Mesendoderm (in vitro differentiated cells): ENCODE measurements at regions not wholly inside any gene's neighbourhood (a gene's known extent, or its start where the extent isn't known, plus 50 kb on each side); places are given as distances from the start of the nearest gene placed in this dataset.
"Not testable (repeated sequence)": the region's sequence is repeated elsewhere in the genome, so short reads cannot be mapped to it uniquely, and the experiment has no call there.

Experiments used
- DNase-seq: peaks from one replicate; pipeline ENCODE4 v3.0.0; 2013
- H2AK5ac ChIP-seq: 2 replicates; pipeline ENCODE4 v1.6.1; 2013; ENCODE audit warnings: low read length, inconsistent platforms
- H2BK120ac ChIP-seq: 2 replicates; pipeline ENCODE4 v1.6.1; 2013; ENCODE audit warnings: low read depth, mild to moderate bottlenecking, low read length, moderate library complexity, mixed read lengths
- H2BK15ac ChIP-seq: replicated peaks from 2 replicates; pipeline ENCODE4 v1.6.1; 2013; ENCODE audit warnings: low read depth, mild to moderate bottlenecking, moderate library complexity
- H2BK5ac ChIP-seq: 2 replicates; pipeline ENCODE4 v1.6.1; 2013; ENCODE audit warnings: low read length, inconsistent platforms
- H3K18ac ChIP-seq: 2 replicates; pipeline ENCODE4 v1.6.1; 2013; ENCODE audit warnings: mild to moderate bottlenecking, low read length, mixed read lengths
- H3K23ac ChIP-seq: one replicate; pipeline ENCODE4 v1.6.1; 2013; ENCODE audit warnings: low read length
- H3K27ac ChIP-seq: 2 replicates; pipeline ENCODE4 v1.5.1; 2013; ENCODE audit warnings: low read depth, mild to moderate bottlenecking, inconsistent platforms, low read length, moderate library complexity
- H3K27me3 ChIP-seq: 2 replicates; pipeline ENCODE4 v1.6.1; 2013; ENCODE audit warnings: low read length, control low read depth, mild to moderate bottlenecking, inconsistent platforms; ENCODE audit not compliant: insufficient read depth, poor library complexity
- H3K36me3 ChIP-seq: 2 replicates; pipeline ENCODE4 v1.6.1; 2013; ENCODE audit warnings: low read length, inconsistent platforms; ENCODE audit not compliant: control insufficient read depth, insufficient read depth
- H3K4ac ChIP-seq: one replicate; pipeline ENCODE4 v1.6.1; 2013; ENCODE audit warnings: low read depth, mild to moderate bottlenecking, low read length, moderate library complexity
- H3K4me1 ChIP-seq: 2 replicates; pipeline ENCODE4 v1.6.1; 2013; ENCODE audit warnings: low read depth, low read length, inconsistent platforms; ENCODE audit not compliant: control insufficient read depth
- H3K4me2 ChIP-seq: 2 replicates; pipeline ENCODE4 v1.6.1; 2013; ENCODE audit warnings: low read length
- H3K4me3 ChIP-seq: 2 replicates; pipeline ENCODE4 v1.5.1; 2013; ENCODE audit warnings: mild to moderate bottlenecking, low read length
- H3K56ac ChIP-seq: one replicate; pipeline ENCODE4 v1.6.1; 2013; ENCODE audit warnings: low read length
- H3K79me1 ChIP-seq: 2 replicates; pipeline ENCODE4 v1.6.1; 2013; ENCODE audit warnings: low read length, inconsistent platforms
- H3K79me2 ChIP-seq: 2 replicates; pipeline ENCODE4 v1.6.1; 2013; ENCODE audit warnings: mild to moderate bottlenecking, low read length; ENCODE audit not compliant: control insufficient read depth, insufficient read depth
- H3K9ac ChIP-seq: 2 replicates; pipeline ENCODE4 v1.6.1; 2013; ENCODE audit warnings: low read length, inconsistent platforms
- H4K5ac ChIP-seq: one replicate; pipeline ENCODE4 v1.6.1; 2013; ENCODE audit warnings: low read length
- H4K8ac ChIP-seq: one replicate; pipeline ENCODE4 v1.6.1; 2013; ENCODE audit warnings: low read depth, mild to moderate bottlenecking, control low read depth, low read length, moderate library complexity
- WGBS: extraction: QIAGEN DNeasy Blood & Tissue Kit; methylation state at CpG from one replicate; pipeline ENCODE4 v1.1.7; 2013; ENCODE audit warnings: low lambda C conversion rate, missing lambda C conversion rate; ENCODE audit not compliant: insufficient coverage; ENCODE audit errors: extremely low coverage; 5-methylcytosine and 5-hydroxymethylcytosine counted together

DNA sequence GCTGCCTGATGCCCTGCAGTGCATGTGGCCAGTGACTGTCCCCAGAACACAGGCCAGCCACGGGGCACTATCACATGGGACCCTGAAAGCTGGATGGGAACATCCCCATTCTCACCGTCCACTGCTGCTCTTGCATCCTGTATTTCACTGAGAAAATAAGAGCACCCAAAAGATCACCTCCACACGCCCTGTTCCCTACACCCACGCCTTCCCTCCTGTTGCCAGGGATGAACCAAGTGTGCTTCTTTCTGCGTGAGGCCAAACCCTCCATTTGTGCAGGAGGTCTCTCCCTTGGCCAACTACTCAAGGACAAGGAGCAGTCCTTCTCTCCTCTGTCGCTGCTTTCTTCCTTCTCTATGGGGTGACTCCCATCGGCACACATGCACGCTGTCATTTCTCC, 118.3 kb downstream of the LRRC37A3 start:
- not testable (repeated sequence) for H3K4me1 ChIP-seq, H3K27ac ChIP-seq, H3K4ac ChIP-seq, DNase-seq, H2BK5ac ChIP-seq, H3K27me3 ChIP-seq, H3K79me1 ChIP-seq, H3K18ac ChIP-seq, H2AK5ac ChIP-seq, H2BK15ac ChIP-seq, H4K8ac ChIP-seq, H3K4me3 ChIP-seq, H3K4me2 ChIP-seq, H3K23ac ChIP-seq, H3K56ac ChIP-seq, H3K9ac ChIP-seq, H3K79me2 ChIP-seq, H4K5ac ChIP-seq, H2BK120ac ChIP-seq, H3K36me3 ChIP-seq
- no CpG with 5 or more reads among the region's 8 CpGs for WGBS

DNA sequence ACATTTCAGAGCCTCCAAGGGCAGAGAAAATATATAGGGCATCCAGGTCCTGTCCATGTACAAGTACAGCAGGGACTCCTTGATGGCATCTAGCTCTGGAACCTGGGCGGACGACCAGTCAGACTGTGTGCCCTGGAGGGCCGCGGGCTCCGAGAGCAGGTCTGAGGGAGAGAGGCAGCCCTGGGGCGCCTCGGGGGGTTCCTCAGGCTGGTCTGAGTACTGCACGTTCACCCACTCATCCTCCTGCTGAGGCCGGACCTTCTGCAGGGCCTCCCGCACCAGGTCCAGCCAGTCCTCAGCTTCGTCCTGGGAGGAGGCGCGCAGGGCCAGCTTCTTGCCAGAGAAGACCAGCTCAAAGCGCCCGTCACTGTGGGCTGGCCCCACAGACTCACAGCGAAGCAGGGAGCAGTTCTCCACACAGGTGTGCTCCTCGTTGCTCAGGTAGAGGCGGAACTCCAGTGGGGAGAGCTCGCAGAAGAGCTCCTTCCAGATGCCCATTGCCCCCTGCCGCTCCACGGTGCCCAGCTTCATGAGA, 118.8 kb downstream of the LRRC37A3 start:
- H3K4me2 ChIP-seq, H3K9ac ChIP-seq, DNase-seq, H2BK5ac ChIP-seq, H2AK5ac ChIP-seq, H3K79me1 ChIP-seq, H2BK15ac ChIP-seq, H3K27ac ChIP-seq, H3K4me1 ChIP-seq, H3K36me3 ChIP-seq, H3K56ac ChIP-seq, H3K4ac ChIP-seq, H3K79me2 ChIP-seq, H4K8ac ChIP-seq, H3K18ac ChIP-seq, H4K5ac ChIP-seq, H3K27me3 ChIP-seq, H2BK120ac ChIP-seq, H3K23ac ChIP-seq, H3K4me3 ChIP-seq: not testable (repeated sequence)
- WGBS = no CpG with 5 or more reads among the region's 21 CpGs

DNA sequence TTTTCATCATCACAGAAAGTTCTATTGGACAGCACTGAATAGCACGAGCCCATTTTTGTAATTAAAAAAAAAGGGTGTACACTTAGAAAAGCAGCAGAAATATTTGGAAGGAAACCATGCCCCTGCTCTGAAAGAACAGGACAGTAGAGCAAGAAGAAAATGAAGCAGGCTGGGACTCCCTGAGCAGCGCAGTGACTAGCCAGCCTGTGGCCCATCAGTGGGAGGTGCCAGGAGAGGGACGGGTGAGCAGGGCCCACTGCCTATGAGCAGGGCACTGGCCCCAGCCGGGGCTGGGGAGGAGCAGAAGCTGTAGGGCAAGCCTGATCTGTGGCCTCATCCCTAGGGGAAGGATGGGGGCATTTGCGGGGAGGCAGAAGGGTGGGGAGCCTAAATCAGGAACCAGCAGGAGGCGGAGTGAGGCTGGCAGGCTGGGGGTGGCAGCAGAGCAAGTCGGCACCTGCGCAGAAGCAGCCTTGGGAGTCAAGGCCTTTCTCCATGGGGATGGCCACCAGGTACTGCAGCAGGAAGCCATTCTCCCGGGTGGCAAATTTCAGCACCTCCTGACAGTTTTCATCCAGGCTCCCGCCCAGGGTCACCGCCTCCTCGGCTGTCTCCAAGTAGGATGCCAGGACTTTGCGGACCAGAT, 119.6 kb downstream of the LRRC37A3 start:
- not testable (repeated sequence) for DNase-seq, H2AK5ac ChIP-seq, H4K8ac ChIP-seq, H2BK15ac ChIP-seq, H3K4ac ChIP-seq, H3K23ac ChIP-seq, H3K4me2 ChIP-seq, H2BK5ac ChIP-seq, H3K79me2 ChIP-seq, H3K9ac ChIP-seq, H3K79me1 ChIP-seq, H3K27me3 ChIP-seq, H3K4me1 ChIP-seq, H3K36me3 ChIP-seq, H3K27ac ChIP-seq, H3K4me3 ChIP-seq, H3K18ac ChIP-seq, H3K56ac ChIP-seq, H4K5ac ChIP-seq, H2BK120ac ChIP-seq
- WGBS = no CpG with 5 or more reads among the region's 13 CpGs

DNA sequence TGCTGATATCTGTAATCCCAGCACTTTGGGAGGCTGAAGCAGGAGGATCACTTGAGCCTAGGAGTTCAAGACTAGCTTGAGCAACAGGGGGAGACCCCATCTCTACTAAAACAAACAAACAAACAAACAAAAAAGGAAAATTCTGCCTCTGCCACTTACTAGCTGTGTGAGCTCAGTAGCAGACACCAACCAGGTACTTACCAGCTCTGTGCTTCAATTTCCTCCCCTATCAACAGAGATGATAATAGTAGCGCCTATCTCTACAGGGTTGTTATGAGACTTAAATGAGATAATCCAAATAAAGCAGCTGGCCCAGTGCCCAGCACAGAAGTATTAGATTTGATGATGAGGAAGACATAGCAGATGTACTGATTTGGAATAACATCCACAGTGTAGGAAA, 120.3 kb downstream of the LRRC37A3 start:
- not testable (repeated sequence) for H2BK120ac ChIP-seq, H3K4me3 ChIP-seq, H2BK15ac ChIP-seq, H3K4me2 ChIP-seq, H4K8ac ChIP-seq, H2AK5ac ChIP-seq, H3K79me1 ChIP-seq, H3K79me2 ChIP-seq, H3K4ac ChIP-seq, H2BK5ac ChIP-seq, H3K27me3 ChIP-seq, H3K27ac ChIP-seq, H3K36me3 ChIP-seq, H3K56ac ChIP-seq, H3K23ac ChIP-seq, H3K9ac ChIP-seq, H3K18ac ChIP-seq, H3K4me1 ChIP-seq, H4K5ac ChIP-seq, DNase-seq
- no CpG with 5 or more reads among the region's 1 CpG for WGBS

DNA sequence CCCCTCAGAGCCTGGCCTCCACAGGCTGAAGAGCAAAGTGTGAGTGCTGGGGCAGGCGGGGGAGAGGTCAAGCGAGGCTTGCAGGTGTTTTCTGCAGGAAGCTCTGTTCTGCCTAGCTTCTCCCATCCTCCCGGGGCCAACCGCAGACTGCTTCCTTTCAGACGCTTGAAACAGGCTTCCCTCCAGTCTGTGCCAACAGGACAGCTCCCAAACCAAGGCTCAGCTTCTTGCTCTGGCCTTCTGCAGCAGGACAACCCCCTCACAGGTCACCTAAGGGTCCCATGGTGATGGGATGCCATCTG, 120.8 kb downstream of the LRRC37A3 start:
- H3K4me2 ChIP-seq = not testable (repeated sequence)

More for the DNA sequence above, 120.8 kb downstream of the LRRC37A3 start:
- not testable (repeated sequence) for H3K4ac ChIP-seq, H3K4me1 ChIP-seq, H4K8ac ChIP-seq, H2BK5ac ChIP-seq, H2BK15ac ChIP-seq, H3K23ac ChIP-seq, H3K27me3 ChIP-seq, H2BK120ac ChIP-seq, H3K36me3 ChIP-seq, H3K9ac ChIP-seq, H3K79me2 ChIP-seq, H3K79me1 ChIP-seq, H3K56ac ChIP-seq, H4K5ac ChIP-seq, H3K18ac ChIP-seq, DNase-seq, H3K4me3 ChIP-seq, H3K27ac ChIP-seq, H2AK5ac ChIP-seq
- no CpG with 5 or more reads among the region's 5 CpGs for WGBS
